ENCODE measurements at regions not wholly inside any gene's neighbourhood (a gene's known extent, or its start where the extent isn't known, plus 50 kb on each side); places are given as distances from the start of the nearest gene placed in this dataset.
"Not testable (repeated sequence)": the region's sequence is repeated elsewhere in the genome, so short reads cannot be mapped to it uniquely, and the experiment has no call there.

- DNase-seq, result no peak
These were observed 93.9 kb downstream of the EOMES start for GRCh38 chr3:27628026-27628750.

DNA sequence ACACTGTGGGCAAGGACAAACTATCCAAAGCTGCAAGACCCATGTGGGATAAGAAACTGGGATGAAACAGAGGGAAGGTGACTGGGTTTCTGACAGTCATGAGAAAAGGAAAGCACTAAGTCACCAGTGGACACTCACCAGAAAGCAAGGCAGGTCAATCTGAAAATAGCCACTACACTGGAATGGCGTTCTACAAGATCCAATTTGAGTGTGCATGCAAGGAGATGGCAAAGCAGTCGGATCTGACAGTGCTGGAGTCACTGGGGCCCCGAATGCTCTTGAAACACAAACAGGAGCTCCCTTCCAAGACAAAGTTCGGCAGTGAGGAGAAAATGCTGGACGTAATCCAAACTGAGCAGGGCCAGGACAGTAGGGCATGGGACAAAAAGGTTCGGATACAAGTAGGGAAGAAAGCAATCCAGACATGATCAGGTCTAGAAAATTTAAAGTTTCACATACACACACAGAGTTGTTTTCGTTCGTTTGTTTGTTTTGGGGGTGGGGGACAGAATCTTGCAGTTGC is 95.5 kb downstream of the EOMES start:
- DNase-seq, result no peak

GRCh38 chr3:27625864-27626263 is 96.3 kb downstream of the EOMES start:
- no peak for DNase-seq

- DNase-seq, result no peak
These were observed 98.9 kb downstream of the EOMES start for GRCh38 chr3:27623085-27623753.

DNA sequence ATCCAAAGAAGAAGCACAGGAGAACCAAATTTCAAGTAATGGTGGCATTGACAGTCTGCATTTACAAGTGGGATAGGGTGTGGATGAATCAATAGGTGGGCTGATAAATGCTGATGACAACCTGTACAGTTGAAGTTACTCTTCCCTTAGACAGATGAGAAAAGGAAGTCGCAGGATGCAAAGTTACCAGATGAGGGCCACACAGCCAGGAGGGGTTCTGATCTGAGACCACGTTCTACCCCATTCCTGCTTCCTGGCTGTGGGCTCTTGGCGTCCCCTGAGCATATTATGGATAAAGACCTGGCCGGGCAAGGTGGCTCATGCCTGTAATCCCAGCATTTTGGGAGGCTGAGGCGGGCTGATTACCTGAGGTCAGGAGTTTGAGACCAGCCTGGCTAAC is 104.6 kb downstream of the EOMES start:
- no peak for DNase-seq

DNA sequence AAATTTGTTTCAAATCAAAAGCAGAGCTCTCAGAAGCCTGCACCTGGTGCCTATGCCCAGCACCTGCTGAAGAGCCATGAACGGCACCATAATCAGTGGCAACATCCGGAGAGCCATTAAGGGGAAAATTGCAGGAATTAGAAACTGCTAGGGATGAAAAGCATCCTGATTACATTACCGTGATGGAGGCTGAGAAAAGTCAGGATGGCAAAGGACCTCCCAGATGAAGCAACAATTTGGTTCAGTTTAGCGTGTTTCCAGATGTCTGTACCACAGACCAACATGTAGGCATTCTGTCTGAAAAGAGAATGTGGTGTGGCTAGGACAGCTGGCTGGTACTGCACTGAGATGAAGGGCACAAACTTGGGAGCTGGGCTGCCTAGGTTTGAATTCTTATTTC is 106.1 kb downstream of the EOMES start:
- no peak for DNase-seq

DNA sequence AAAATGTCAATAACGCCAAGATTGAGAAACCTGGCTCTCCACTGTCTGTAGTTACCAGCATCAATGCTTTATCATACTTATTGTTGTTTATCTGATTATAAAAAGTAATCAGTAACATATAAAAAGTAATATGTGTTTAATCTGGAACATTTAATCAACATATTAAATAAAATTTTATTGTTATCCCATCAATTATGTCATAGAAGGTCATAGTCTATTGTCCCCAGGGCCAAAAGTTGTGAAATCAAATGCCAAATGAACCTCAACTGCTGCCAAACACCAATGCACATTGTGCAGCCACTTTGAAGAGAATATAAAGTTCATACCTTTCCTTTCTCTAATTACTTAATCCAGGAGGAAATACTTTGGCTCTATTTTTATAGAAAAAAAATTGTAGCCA is 106.6 kb downstream of the EOMES start:
- no peak for DNase-seq

DNA sequence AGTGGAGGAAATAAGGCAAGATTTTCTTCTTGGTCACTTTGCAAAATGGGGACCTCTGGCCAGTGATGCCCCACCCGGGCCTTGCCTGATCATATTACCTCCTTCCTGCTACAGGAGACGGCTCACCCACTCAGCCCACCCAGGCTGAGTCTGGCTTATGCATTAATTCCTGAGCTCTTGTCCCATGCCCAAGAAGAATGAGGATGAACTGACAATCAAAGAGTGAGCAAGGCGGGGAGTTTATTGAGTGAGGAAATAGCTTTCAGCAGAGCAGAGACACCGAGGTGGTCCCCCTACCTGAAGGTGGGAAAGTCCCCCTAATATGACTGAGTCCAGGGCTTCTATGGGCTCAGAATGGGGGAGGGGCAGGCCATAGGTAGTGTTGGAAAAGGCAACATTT is 107.5 kb downstream of the EOMES start:
- no peak for DNase-seq

GRCh38 chr3:27613846-27614500 is 108.2 kb downstream of the EOMES start:
- DNase-seq, result no peak

DNA sequence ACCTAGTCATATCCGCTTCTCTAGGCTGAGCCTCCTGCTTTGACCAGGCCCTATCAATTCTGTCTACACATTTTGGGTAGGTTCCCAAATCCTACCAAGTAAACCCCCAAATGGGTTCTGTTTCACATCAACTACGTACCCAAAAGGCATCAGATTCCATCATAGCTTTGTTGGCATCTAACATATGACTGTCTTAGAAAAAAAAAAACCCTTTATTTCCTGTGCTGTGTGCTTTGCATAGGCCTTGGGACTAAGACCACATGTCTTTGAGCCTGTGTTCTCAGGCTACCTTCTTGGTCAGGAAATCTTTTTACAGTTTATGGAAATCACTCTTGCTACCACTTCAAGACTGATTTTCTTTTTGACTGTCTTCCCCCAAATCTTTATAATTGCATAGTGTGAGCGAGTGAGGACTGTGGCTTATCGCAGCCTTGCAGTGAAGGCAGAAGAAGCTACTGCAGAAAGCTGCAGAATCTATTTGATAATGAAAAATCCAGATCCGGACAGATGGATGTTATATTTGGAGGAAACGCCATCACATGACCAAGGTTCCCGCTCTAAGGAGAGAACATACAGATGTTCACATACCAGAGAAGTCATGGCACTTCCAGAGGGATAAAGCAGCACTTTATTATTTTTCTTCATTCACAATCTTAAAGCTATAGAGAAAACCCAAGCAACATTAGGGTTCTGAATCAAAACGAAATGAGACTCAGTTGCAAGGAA is 111.2 kb downstream of the EOMES start:
- DNase-seq, result no peak

GRCh38 chr3:27607370-27607769 is 114.8 kb downstream of the EOMES start:
- no peak for DNase-seq

DNA sequence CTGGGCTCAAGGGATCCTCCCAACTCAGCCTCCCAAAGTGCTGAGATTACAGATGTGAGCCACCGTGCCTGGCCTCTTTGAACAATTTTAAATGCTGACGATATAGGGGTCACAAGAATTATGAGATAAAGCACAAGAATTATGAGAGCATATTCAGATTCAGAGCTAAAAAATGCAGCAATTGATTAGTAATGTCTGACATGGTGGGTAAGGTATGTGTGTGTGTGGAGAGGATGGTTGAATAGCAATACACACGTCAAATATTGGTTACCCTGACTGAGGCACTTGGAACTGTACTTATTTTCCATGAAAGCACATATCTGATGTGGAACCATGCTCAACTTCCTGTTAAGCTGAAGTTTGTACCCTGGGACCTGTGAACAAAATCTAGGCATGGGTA is 115.6 kb downstream of the EOMES start:
- DNase-seq, result no peak

GRCh38 chr3:27601311-27601710 is 117.1 kb upstream of the SLC4A7 start:
- not testable (repeated sequence) for DNase-seq

- DNase-seq, result not testable (repeated sequence)
These were observed 115.6 kb upstream of the SLC4A7 start for GRCh38 chr3:27599741-27600140.

DNA sequence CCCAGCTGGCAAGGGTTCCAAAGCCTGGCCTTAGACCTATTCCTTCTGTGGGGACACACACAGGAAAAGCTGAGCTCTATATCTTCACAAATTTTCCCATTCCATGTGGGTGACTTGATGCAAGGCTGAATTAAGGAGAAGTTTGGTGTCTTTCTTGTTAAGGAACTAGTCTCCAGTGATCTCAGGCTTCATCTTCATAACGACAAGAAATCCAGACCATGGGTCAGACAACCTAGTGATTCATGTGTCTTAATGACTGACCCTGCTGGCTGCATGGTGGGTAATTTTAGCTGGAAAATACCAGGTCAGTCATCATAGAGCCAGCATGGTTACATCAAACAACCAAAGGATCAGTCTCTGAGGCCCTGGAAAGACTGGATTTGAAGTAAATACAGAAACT is 112.7 kb upstream of the SLC4A7 start:
- DNase-seq, result no peak

DNA sequence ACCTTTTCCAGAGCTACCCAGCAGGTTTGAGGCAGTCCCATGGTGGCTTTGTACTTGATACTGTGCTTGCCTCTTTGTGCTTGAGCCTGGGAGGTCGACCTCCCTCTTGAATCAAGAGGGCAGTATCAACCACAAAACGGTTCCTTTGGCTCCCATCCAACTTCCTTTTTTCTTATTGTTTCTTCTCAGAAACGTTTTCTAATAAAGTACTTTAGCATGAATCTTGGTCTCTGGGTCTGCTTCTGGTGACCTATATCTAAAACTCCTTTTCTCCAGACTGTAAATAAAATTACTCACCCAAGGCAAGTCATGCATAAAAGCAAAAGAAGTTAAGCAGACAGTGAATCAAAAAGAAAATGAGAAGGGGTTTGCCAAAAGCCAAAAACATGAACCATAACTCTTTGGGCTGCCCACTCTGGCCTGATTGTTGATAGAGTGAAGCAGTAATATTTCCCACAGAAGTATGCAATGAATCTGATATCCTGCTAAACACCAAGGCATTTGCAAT is 112.2 kb upstream of the SLC4A7 start:
- peak; percentile 11 for DNase-seq

DNA sequence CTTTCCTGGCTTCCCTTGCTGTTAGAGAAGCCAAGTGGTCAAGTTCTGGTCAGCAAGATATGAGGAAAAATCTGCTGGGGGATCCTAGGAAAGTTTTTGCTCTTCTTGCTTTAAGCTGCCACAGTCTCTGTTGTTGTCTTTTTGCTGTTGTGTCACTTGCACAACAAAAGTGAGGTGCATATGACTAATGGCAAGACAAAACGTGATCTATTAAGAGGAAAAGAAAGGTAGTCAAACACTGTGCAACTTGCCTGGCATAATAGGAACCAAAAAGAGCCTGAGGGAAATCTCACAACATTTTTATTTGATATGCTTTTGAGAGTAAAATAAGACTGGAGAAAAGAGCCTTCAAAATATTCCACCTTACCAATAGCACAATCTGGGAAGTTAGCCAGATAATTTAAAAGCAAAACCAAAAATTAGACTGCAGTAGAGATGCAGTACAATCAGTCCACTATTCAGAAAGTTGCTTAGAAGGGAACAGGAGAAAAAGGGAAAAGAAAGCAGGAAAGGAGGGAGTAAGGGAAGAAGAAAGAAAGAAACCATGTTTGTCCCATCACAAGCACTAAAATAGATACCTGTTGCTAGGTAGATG is 110.0 kb upstream of the SLC4A7 start:
- DNase-seq, result no peak

- DNase-seq, result no peak
These were observed 109.0 kb upstream of the SLC4A7 start for GRCh38 chr3:27593173-27593572.

GRCh38 chr3:27591312-27592210 is 107.4 kb upstream of the SLC4A7 start:
- DNase-seq, result peak; percentile 13

GRCh38 chr3:27590437-27591298 is 106.5 kb upstream of the SLC4A7 start:
- DNase-seq, result peak; percentile 10

- no peak for DNase-seq
These were observed 105.6 kb upstream of the SLC4A7 start for GRCh38 chr3:27589795-27590194.
